Panc1 (cell line): ENCODE measurements at regions not wholly inside any gene's neighbourhood (a gene's known extent, or its start where the extent isn't known, plus 50 kb on each side); places are given as distances from the start of the nearest gene placed in this dataset.

ENCODE experiments used
- CTCF ChIP-seq: fragments of 450-650 bp; IDR thresholded peaks from 2 replicates; pipeline ENCODE4 v1.5.1; 2017; ENCODE audit warnings: mild to moderate bottlenecking
- POLR2AphosphoS5 ChIP-seq: IDR thresholded peaks from 2 replicates; pipeline ENCODE4 v1.6.1; 2012; ENCODE audit warnings: mild to moderate bottlenecking, low read depth, low read length, moderate library complexity
- REST ChIP-seq, 2 experiments: IDR thresholded peaks; 2 replicates each; pipeline ENCODE4 v1.6.1; 2011 to 2012; ENCODE audit warnings: low read depth in 2 of 2, control low read depth in 1 of 2, low read length in 1 of 2, mild to moderate bottlenecking in 1 of 2, moderate library complexity in 1 of 2; ENCODE audit not compliant: insufficient read depth in 1 of 2
- SIN3A ChIP-seq: IDR thresholded peaks from 2 replicates; pipeline ENCODE4 v1.6.1; 2012; ENCODE audit warnings: low read depth, mild to moderate bottlenecking, low read length, moderate library complexity, borderline replicate concordance; ENCODE audit not compliant: insufficient read depth
- TCF7L2 ChIP-seq: IDR thresholded peaks from 2 replicates; pipeline ENCODE4 v1.6.1; 2011; ENCODE audit warnings: mild to moderate bottlenecking, low read depth, low read length, inconsistent platforms

- TF ChIP-seq CTCF (no peak), SIN3A (no peak), TCF7L2 (no peak), REST (IDR thresholded peaks at IDR 0.05; ENCODE audit: insufficient read depth in 1 of 2, low read depth in 2 of 2, low read length in 1 of 2) (no peak), POLR2AphosphoS5 (no peak)
Measured at GRCh38 chr7:25444991-25445390, 216.7 kb upstream of the NPVF start.
